ENCODE measurements at regions not wholly inside any gene's neighbourhood (a gene's known extent, or its start where the extent isn't known, plus 50 kb on each side); places are given as distances from the start of the nearest gene placed in this dataset.
"Not testable (repeated sequence)": the region's sequence is repeated elsewhere in the genome, so short reads cannot be mapped to it uniquely, and the experiment has no call there.

DNA sequence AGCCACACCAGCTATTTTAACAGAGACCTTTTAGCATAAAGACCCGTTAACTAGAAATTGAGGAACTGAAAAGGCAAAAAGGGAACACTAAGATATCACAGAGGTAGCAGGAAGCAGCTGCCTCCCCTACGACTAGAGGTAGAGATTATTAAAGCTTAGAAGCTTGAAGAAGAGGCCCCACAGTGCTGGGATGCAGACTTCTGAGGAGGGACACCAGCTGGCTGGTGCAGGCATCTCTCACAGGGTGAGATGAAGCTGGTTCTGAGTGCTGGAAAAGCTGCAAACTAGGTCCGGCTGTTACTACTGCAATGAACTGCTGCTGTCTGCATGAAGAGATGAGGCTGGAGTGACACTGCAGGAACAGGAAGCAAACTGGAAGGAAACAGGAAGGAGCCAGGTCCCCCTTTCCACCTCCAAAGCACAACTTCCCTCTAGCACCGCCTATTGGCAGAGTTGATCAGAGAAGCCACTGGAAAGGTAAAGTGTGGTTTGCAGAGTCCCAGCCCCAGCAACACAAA lies 61.2 kb upstream of the MRPS9 start:
- DNase-seq, result no peak
- Histone ChIP-seq H3K4me3 (no peak overlapping the region), H3K27ac (no peak overlapping the region), H3K4me1 (ENCODE audit: insufficient read depth) (no peaks in the 10 kb centered on the region), H3K9me3 (no peaks in the 10 kb centered on the region), H3K27me3 (no peaks in the 10 kb centered on the region), H3K36me3 (no peaks in the 10 kb centered on the region)
- 55 to 61% (median 56%) methylated on average over 4 of the region's 4 CpGs for WGBS, 3 donors
- TF ChIP-seq, protein P1, sequence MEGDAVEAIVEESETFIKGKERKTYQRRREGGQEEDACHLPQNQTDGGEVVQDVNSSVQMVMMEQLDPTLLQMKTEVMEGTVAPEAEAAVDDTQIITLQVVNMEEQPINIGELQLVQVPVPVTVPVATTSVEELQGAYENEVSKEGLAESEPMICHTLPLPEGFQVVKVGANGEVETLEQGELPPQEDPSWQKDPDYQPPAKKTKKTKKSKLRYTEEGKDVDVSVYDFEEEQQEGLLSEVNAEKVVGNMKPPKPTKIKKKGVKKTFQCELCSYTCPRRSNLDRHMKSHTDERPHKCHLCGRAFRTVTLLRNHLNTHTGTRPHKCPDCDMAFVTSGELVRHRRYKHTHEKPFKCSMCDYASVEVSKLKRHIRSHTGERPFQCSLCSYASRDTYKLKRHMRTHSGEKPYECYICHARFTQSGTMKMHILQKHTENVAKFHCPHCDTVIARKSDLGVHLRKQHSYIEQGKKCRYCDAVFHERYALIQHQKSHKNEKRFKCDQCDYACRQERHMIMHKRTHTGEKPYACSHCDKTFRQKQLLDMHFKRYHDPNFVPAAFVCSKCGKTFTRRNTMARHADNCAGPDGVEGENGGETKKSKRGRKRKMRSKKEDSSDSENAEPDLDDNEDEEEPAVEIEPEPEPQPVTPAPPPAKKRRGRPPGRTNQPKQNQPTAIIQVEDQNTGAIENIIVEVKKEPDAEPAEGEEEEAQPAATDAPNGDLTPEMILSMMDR (IDR thresholded peaks at IDR 0.05), result no peak
- no peak for TF ChIP-seq EP300 (IDR thresholded peaks at IDR 0.05)
- TF ChIP-seq POLR2A (IDR thresholded peaks at IDR 0.05), result no peak
- intact Hi-C loops (cut with DNase I), result loop anchor here in 1 of 4 donors (5.0 kb wide), 1 partner anchor 1746 kb away; no protein-coding TSS in a partner anchor

GRCh38 chr2:104977958-104978357 lies 59.9 kb upstream of the MRPS9 start:
- TF ChIP-seq, protein P1 (IDR thresholded peaks at IDR 0.05), result no peak
- TF ChIP-seq POLR2A (IDR thresholded peaks at IDR 0.05) (no peak), EP300 (IDR thresholded peaks at IDR 0.05) (no peak)
- Histone ChIP-seq H3K4me3 (no peak overlapping the region), H3K9me3 (no peaks in the 10 kb centered on the region), H3K36me3 (no peaks in the 10 kb centered on the region), H3K27me3 (no peaks in the 10 kb centered on the region), H3K4me1 (ENCODE audit: insufficient read depth) (no peaks in the 10 kb centered on the region), H3K27ac (no peak overlapping the region)
- 93 to 98% (median 95%) methylated on average over 1 of the region's 1 CpG for WGBS, 3 donors
- no peak for DNase-seq
- intact Hi-C loops (cut with DNase I), result loop anchor here in 1 of 4 donors (5.0 kb wide), 1 partner anchor 1744 kb away; no protein-coding TSS in a partner anchor

- H3K9me3 ChIP-seq; H3K36me3 ChIP-seq; H3K4me1 ChIP-seq (ENCODE audit: insufficient read depth); DNase-seq; H3K27me3 ChIP-seq; H3K27ac ChIP-seq; H3K4me3 ChIP-seq: not testable (repeated sequence)
- WGBS, 3 donors, result 56 to 71% (median 63%) methylated on average over 6 of the region's 6 CpGs
- intact Hi-C loops (cut with DNase I), result loop anchor here in 1 of 4 donors (5.0 kb wide), 1 partner anchor 1743 kb away; no protein-coding TSS in a partner anchor
Measured at GRCh38 chr2:104979786-104980185, 58.1 kb upstream of the MRPS9 start.

- Histone ChIP-seq H3K9me3 (peaks cover 0 to 4% of the 10 kb centered on the region in 2 donors), H3K27ac (no peak overlapping the region), H3K27me3 (no peaks in the 10 kb centered on the region), H3K4me3 (no peak overlapping the region), H3K36me3 (no peaks in the 10 kb centered on the region), H3K4me1 (ENCODE audit: insufficient read depth) (no peaks in the 10 kb centered on the region)
- 79 to 88% (median 83%) methylated on average over 7 of the region's 7 CpGs for WGBS, 3 donors
- intact Hi-C loops (cut with DNase I), result no loop called here
- TF ChIP-seq, protein P1 (IDR thresholded peaks at IDR 0.05), result no peak
- no peak for TF ChIP-seq POLR2A (IDR thresholded peaks at IDR 0.05)
- TF ChIP-seq EP300 (IDR thresholded peaks at IDR 0.05), result no peak
- no peak for DNase-seq
Measured at GRCh38 chr2:104982111-104982510, 55.8 kb upstream of the MRPS9 start.

Data from ovary (tissue), 7 donors.